ENCODE measurements at regions not wholly inside any gene's neighbourhood (a gene's known extent, or its start where the extent isn't known, plus 50 kb on each side); places are given as distances from the start of the nearest gene placed in this dataset.

- H3K4me3 ChIP-seq (ENCODE audit: low read length): no peak overlapping the region
- no peaks in the 10 kb centered on the region for H3K79me2 ChIP-seq (ENCODE audit: control insufficient read depth, low read length)
These were observed 77.2 kb downstream of the MRPS30 start for GRCh38 chr5:44885903-44886302.

GRCh38 chr5:44887722-44888121 is 79.0 kb downstream of the MRPS30 start:
- H3K9me3 ChIP-seq (ENCODE audit: control insufficient read depth, insufficient read depth, low read length): no peaks in the 10 kb centered on the region
- H3K27me3 ChIP-seq (ENCODE audit: control insufficient read depth, low read length): no peaks in the 10 kb centered on the region
- H3F3A ChIP-seq (ENCODE audit: control insufficient read depth, insufficient read depth): no peaks in the 10 kb centered on the region
- no peaks in the 10 kb centered on the region for H3K79me2 ChIP-seq (ENCODE audit: control insufficient read depth, low read length)
- H3K4me1 ChIP-seq (ENCODE audit: control insufficient read depth, low read length): no peaks in the 10 kb centered on the region
- no peaks in the 10 kb centered on the region for H3K9me2 ChIP-seq (replicated peaks; ENCODE audit: control insufficient read depth, low read length)
- TF ChIP-seq, protein P1, sequence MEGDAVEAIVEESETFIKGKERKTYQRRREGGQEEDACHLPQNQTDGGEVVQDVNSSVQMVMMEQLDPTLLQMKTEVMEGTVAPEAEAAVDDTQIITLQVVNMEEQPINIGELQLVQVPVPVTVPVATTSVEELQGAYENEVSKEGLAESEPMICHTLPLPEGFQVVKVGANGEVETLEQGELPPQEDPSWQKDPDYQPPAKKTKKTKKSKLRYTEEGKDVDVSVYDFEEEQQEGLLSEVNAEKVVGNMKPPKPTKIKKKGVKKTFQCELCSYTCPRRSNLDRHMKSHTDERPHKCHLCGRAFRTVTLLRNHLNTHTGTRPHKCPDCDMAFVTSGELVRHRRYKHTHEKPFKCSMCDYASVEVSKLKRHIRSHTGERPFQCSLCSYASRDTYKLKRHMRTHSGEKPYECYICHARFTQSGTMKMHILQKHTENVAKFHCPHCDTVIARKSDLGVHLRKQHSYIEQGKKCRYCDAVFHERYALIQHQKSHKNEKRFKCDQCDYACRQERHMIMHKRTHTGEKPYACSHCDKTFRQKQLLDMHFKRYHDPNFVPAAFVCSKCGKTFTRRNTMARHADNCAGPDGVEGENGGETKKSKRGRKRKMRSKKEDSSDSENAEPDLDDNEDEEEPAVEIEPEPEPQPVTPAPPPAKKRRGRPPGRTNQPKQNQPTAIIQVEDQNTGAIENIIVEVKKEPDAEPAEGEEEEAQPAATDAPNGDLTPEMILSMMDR (IDR thresholded peaks at IDR 0.05; ENCODE audit: low read depth, low read length, poor library complexity, severe bottlenecking): no peak
- no peak for TF ChIP-seq EZH2phosphoT487 (IDR thresholded peaks at IDR 0.05; ENCODE audit: borderline replicate concordance, low read length)
- no peaks in the 10 kb centered on the region for H3K36me3 ChIP-seq (ENCODE audit: control insufficient read depth, low read length)
- H4K20me1 ChIP-seq (ENCODE audit: control insufficient read depth, insufficient read depth, low read depth, low read length): no peaks in the 10 kb centered on the region
- no peak overlapping the region for H3K4me3 ChIP-seq (ENCODE audit: low read length)
- H3K27ac ChIP-seq (ENCODE audit: low read depth, low read length): no peak overlapping the region
- no peak overlapping the region for H3K4me2 ChIP-seq (ENCODE audit: low read length)

More at GRCh38 chr5:44885903-44886302, 77.2 kb downstream of the MRPS30 start:
- H3K9me2 ChIP-seq (replicated peaks; ENCODE audit: control insufficient read depth, low read length): no peaks in the 10 kb centered on the region
- no peaks in the 10 kb centered on the region for H3K9me3 ChIP-seq (ENCODE audit: control insufficient read depth, insufficient read depth, low read length)
- H3K36me3 ChIP-seq (ENCODE audit: control insufficient read depth, low read length): no peaks in the 10 kb centered on the region
- no peak overlapping the region for H3K27ac ChIP-seq (ENCODE audit: low read depth, low read length)
- no peaks in the 10 kb centered on the region for H3F3A ChIP-seq (ENCODE audit: control insufficient read depth, insufficient read depth)
- TF ChIP-seq EZH2phosphoT487 (IDR thresholded peaks at IDR 0.05; ENCODE audit: borderline replicate concordance, low read length): no peak
- TF ChIP-seq, protein P1 (IDR thresholded peaks at IDR 0.05; ENCODE audit: low read depth, low read length, poor library complexity, severe bottlenecking): no peak
- no peaks in the 10 kb centered on the region for H4K20me1 ChIP-seq (ENCODE audit: control insufficient read depth, insufficient read depth, low read depth, low read length)
- H3K4me1 ChIP-seq (ENCODE audit: control insufficient read depth, low read length): no peaks in the 10 kb centered on the region
- no peak overlapping the region for H3K4me2 ChIP-seq (ENCODE audit: low read length)
- H3K27me3 ChIP-seq (ENCODE audit: control insufficient read depth, low read length): no peaks in the 10 kb centered on the region

GRCh38 chr5:44888435-44888834 is 79.7 kb downstream of the MRPS30 start:
- H3K4me1 ChIP-seq (ENCODE audit: control insufficient read depth, low read length): no peaks in the 10 kb centered on the region
- H3K4me2 ChIP-seq (ENCODE audit: low read length): no peak overlapping the region
- no peaks in the 10 kb centered on the region for H3K9me2 ChIP-seq (replicated peaks; ENCODE audit: control insufficient read depth, low read length)

More at GRCh38 chr5:44888435-44888834, 79.7 kb downstream of the MRPS30 start:
- H3K79me2 ChIP-seq (ENCODE audit: control insufficient read depth, low read length): no peaks in the 10 kb centered on the region
- no peaks in the 10 kb centered on the region for H3K36me3 ChIP-seq (ENCODE audit: control insufficient read depth, low read length)
- H3K27ac ChIP-seq (ENCODE audit: low read depth, low read length): no peak overlapping the region
- no peak overlapping the region for H3K4me3 ChIP-seq (ENCODE audit: low read length)
- no peaks in the 10 kb centered on the region for H4K20me1 ChIP-seq (ENCODE audit: control insufficient read depth, insufficient read depth, low read depth, low read length)
- TF ChIP-seq EZH2phosphoT487 (IDR thresholded peaks at IDR 0.05; ENCODE audit: borderline replicate concordance, low read length): no peak
- TF ChIP-seq, protein P1 (IDR thresholded peaks at IDR 0.05; ENCODE audit: low read depth, low read length, poor library complexity, severe bottlenecking): no peak
- H3K27me3 ChIP-seq (ENCODE audit: control insufficient read depth, low read length): no peaks in the 10 kb centered on the region
- no peaks in the 10 kb centered on the region for H3K9me3 ChIP-seq (ENCODE audit: control insufficient read depth, insufficient read depth, low read length)
- H3F3A ChIP-seq (ENCODE audit: control insufficient read depth, insufficient read depth): no peaks in the 10 kb centered on the region
